Suprapubic skin (tissue), 4 donors: ENCODE measurements at regions not wholly inside any gene's neighbourhood (a gene's known extent, or its start where the extent isn't known, plus 50 kb on each side); places are given as distances from the start of the nearest gene placed in this dataset.
A peak's percentile ranks its signal among the peaks of the same experiment; 100 is the strongest.

ENCODE experiments used
- DNase-seq, 2 donors: peaks; one replicate each; pipeline ENCODE4 v3.0.0-alpha.2; 2019; ENCODE audit warnings: low spot score in 2 of 2
- H3K27ac ChIP-seq: fragments of 200-600 bp; sonication (generic); one replicate; pipeline ENCODE4 v1.5.1; 2019
- H3K27me3 ChIP-seq: fragments of 200-600 bp; sonication (generic); one replicate; pipeline ENCODE4 v1.5.1; 2019
- H3K36me3 ChIP-seq: fragments of 200-600 bp; sonication (generic); one replicate; pipeline ENCODE4 v1.5.1; 2019
- H3K4me1 ChIP-seq: fragments of 200-600 bp; sonication (generic); one replicate; pipeline ENCODE4 v1.5.1; 2019
- H3K4me3 ChIP-seq: fragments of 200-600 bp; sonication (generic); one replicate; pipeline ENCODE4 v1.5.1; 2019; ENCODE audit warnings: mild to moderate bottlenecking
- H3K9me3 ChIP-seq: fragments of 200-600 bp; sonication (generic); one replicate; pipeline ENCODE4 v1.5.1; 2019
- EP300 ChIP-seq: sonication (generic); formaldehyde crosslinking; IDR thresholded peaks from one replicate; pipeline ENCODE4 v1.6.1; 2017; ENCODE audit warnings: antibody characterized with exemption
- POLR2A ChIP-seq, 2 donors: fragments of 450-650 bp; IDR thresholded peaks; one replicate each; pipeline ENCODE4 v1.6.1; 2017; ENCODE audit warnings: antibody characterized with exemption in 2 of 2, mild to moderate bottlenecking in 2 of 2, moderate library complexity in 2 of 2
- POLR2AphosphoS5 ChIP-seq, 3 donors: sonication (generic); formaldehyde crosslinking; IDR thresholded peaks; one replicate each; pipeline ENCODE4 v1.6.1; 2017; ENCODE audit warnings: antibody characterized with exemption in 3 of 3
- WGBS: methylation state at CpG from one replicate; pipeline ENCODE4 v1.1.5; 2018; 5-methylcytosine and 5-hydroxymethylcytosine counted together
- TF ChIP-seq, protein P1 (sequence below), 2 donors: fragments of 200-600 bp in 1 of 2; fragments of 450-650 bp in 1 of 2; sonication (generic) in 1 of 2; IDR thresholded peaks; one replicate each; pipeline ENCODE4 v1.5.1; 2016 to 2019; ENCODE audit warnings: antibody characterized with exemption in 2 of 2, mild to moderate bottlenecking in 1 of 2, moderate library complexity in 1 of 2

DNA sequence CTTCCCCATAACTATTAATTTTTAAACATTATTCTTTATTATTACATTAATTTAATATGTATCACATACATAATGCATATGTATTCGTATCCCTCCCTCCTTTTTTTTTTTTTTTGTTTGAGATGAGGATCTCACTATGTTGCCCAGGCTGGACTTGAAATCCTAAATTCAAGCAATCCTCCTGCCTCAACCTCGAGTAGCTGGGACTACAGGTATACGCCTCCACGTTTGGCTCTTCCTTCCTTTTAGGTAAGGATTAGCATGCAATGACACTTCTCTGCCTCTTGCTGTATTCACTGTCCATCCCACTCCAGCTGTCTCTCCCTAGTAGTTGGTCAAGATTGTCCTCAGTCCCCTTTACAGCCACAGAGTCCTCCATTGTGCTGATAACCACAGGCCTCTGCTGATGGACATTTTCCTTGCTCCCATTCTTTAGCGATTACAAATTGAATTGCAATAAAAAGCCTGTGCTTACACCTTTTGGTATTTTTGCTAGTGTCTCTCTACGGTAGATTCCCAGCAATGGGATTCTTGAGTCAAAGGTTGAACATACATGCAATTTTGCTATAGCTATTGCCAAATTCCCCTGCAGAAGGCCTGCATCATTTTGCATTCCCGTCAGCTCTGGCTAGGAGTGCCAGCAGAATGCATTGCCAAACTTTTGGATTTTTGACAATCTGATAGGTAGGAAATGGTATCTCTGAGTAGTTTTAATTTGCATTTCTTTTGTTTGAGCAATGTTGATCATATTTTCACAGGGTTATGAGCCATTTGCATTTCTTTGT is 156.6 kb downstream of the SMAD6 start:
- Histone ChIP-seq H3K9me3 (no peaks in the 10 kb centered on the region), H3K36me3 (no peaks in the 10 kb centered on the region), H3K27me3 (peaks cover 5% of the 10 kb centered on the region), H3K4me1 (peaks cover 9% of the 10 kb centered on the region), H3K27ac (no peak overlapping the region), H3K4me3 (no peak overlapping the region)
- no peak for DNase-seq
- WGBS: 63% methylated on average over 7 of the region's 7 CpGs
- TF ChIP-seq POLR2AphosphoS5 (IDR thresholded peaks at IDR 0.05) (no peak), POLR2A (IDR thresholded peaks at IDR 0.05) (no peak), EP300 (no peak)
- TF ChIP-seq, protein P1, sequence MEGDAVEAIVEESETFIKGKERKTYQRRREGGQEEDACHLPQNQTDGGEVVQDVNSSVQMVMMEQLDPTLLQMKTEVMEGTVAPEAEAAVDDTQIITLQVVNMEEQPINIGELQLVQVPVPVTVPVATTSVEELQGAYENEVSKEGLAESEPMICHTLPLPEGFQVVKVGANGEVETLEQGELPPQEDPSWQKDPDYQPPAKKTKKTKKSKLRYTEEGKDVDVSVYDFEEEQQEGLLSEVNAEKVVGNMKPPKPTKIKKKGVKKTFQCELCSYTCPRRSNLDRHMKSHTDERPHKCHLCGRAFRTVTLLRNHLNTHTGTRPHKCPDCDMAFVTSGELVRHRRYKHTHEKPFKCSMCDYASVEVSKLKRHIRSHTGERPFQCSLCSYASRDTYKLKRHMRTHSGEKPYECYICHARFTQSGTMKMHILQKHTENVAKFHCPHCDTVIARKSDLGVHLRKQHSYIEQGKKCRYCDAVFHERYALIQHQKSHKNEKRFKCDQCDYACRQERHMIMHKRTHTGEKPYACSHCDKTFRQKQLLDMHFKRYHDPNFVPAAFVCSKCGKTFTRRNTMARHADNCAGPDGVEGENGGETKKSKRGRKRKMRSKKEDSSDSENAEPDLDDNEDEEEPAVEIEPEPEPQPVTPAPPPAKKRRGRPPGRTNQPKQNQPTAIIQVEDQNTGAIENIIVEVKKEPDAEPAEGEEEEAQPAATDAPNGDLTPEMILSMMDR (IDR thresholded peaks at IDR 0.05): no peak

DNA sequence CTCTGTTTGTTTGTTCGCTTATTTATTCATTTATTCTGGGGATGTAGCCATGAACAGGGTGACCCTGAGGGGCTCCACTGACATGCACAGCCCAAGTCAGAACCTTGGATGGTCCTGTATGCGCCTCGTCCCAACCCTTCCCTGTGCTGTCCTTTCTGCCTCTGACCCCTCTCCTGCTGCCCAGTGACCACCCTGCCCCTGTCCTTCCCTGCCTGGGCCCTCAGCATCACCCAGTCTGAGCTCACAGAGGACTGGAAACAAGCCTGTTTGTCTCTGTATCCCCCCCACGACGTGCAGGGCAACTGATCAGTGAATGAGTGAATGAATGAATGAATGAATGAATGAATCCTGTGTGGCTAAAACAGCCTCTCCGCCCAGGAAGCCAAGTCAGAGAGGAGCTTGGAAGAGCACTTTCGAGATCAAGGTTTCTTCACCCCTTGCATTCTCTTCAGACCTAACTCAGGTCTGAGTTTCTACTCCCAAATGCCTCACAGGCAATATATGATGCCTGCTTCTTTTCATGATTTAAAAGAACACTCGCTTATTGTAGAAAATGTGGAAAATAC is 157.7 kb downstream of the SMAD6 start:
- H3K27ac ChIP-seq: no peak overlapping the region
- H3K36me3 ChIP-seq: no peaks in the 10 kb centered on the region
- H3K9me3 ChIP-seq: no peaks in the 10 kb centered on the region
- peaks cover 9% of the 10 kb centered on the region for H3K4me1 ChIP-seq
- H3K27me3 ChIP-seq: no peaks in the 10 kb centered on the region
- H3K4me3 ChIP-seq: no peak overlapping the region
- DNase-seq: no peak
- WGBS: 88% methylated on average over 8 of the region's 8 CpGs
- TF ChIP-seq POLR2AphosphoS5 (IDR thresholded peaks at IDR 0.05): no peak
- TF ChIP-seq EP300: no peak
- TF ChIP-seq POLR2A (IDR thresholded peaks at IDR 0.05): no peak
- TF ChIP-seq, protein P1 (IDR thresholded peaks at IDR 0.05): no peak

DNA sequence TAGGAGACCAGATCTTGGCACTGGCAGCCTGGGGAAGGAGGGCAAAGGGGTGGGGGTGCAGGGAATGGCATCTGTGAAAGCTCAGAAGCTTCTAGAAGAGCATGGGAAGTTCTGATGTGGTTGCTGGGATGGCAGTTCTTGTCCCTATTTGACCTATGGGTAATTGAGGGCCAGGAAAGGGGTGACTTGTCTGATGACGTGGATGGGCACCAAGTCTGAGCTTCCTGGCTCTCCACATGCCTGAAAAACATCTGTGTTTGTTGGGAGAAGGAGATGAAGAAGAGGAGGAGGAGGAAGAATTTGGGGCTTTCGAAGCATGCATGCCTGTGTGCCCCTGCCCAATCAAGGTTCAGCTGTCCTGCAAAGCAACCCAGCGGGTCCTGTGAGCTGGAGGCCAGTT is 158.8 kb downstream of the SMAD6 start:
- no peak for DNase-seq
- WGBS: 75% methylated on average over 3 of the region's 3 CpGs
- Histone ChIP-seq H3K4me1 (peaks cover 9% of the 10 kb centered on the region), H3K4me3 (no peak overlapping the region), H3K36me3 (no peaks in the 10 kb centered on the region), H3K9me3 (no peaks in the 10 kb centered on the region), H3K27me3 (no peaks in the 10 kb centered on the region), H3K27ac (no peak overlapping the region)
- TF ChIP-seq EP300: no peak
- no peak for TF ChIP-seq POLR2A (IDR thresholded peaks at IDR 0.05)
- TF ChIP-seq, protein P1 (IDR thresholded peaks at IDR 0.05): no peak
- TF ChIP-seq POLR2AphosphoS5 (IDR thresholded peaks at IDR 0.05): no peak

DNA sequence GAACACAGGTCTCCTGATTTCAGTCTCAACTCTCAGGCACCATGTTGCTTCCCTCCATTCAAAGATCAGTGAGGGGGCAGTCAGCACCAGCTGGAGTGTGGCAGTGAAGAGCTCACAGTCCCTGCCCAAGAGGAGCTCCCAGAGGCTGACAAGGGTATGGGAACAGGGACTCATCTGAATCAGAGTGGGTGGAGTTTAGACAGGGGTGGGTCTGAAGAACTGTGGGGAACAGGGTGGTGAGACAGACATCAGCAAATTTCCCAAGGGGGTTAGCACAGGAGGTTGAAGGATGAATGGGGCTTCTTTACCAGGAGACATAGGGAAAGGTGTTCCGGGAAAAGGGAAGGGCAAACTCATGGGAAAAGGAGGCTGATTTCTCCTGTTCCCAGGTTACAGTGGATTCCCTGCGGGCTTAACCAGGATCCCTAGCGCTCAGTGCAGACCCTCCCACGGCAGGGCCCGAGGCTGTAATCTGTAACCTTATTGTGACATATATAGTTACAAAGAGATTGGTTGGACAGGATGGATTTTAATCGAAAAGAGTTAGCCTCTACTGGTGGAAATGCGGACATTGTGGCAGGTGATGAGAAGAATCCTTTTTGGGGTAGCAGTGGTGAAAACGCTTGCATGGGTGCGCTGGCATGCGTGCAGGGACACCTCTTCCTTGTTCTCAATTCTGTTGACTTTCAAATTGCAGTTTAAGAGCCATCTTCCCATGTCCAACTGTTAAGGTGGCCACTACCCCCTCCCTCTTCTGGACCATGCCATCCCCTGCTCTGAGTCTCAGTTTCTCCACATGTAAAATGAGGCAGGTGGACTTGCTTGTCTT is 160.3 kb downstream of the SMAD6 start:
- Histone ChIP-seq H3K9me3 (no peaks in the 10 kb centered on the region), H3K4me3 (no peak overlapping the region), H3K27me3 (no peaks in the 10 kb centered on the region), H3K36me3 (no peaks in the 10 kb centered on the region), H3K27ac (no peak overlapping the region), H3K4me1 (peaks cover 9% of the 10 kb centered on the region)
- 85% methylated on average over 10 of the region's 10 CpGs for WGBS
- DNase-seq: peak in 1 of 2 donors; percentile 47
- TF ChIP-seq POLR2A (IDR thresholded peaks at IDR 0.05) (no peak), POLR2AphosphoS5 (IDR thresholded peaks at IDR 0.05) (no peak), EP300 (no peak)
- TF ChIP-seq, protein P1 (IDR thresholded peaks at IDR 0.05): no peak

DNA sequence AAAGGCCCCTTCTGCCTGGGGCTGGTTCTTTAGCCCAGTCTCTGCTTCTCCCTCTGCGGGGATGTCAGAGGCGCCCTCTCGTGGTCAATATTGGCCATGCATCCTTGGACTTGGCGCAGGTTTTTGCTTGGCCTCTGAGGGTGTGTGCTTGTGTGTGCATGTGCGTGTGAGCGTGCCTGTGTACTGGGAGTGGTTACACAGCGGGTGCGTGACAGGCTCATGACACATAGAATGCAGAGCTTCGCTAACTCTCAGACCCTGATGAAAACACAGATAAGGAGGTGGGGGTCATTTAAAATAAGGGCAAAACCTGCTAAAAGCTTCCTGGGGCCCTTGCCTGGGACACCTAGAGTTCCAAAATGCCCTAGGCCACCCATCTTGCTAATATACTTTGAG is 160.9 kb downstream of the SMAD6 start:
- 0% methylated on average over 8 of the region's 9 CpGs for WGBS
- H3K4me1 ChIP-seq: peaks cover 9% of the 10 kb centered on the region
- no peak overlapping the region for H3K4me3 ChIP-seq
- TF ChIP-seq, protein P1 (IDR thresholded peaks at IDR 0.05): peak; percentile 81 to 94
- TF ChIP-seq POLR2A (IDR thresholded peaks at IDR 0.05) (no peak), POLR2AphosphoS5 (IDR thresholded peaks at IDR 0.05) (peak in 1 of 3 donors; percentile 46)
- H3K36me3 ChIP-seq: no peaks in the 10 kb centered on the region
- no peaks in the 10 kb centered on the region for H3K27me3 ChIP-seq
- H3K9me3 ChIP-seq: no peaks in the 10 kb centered on the region
- H3K27ac ChIP-seq: no peak overlapping the region
- peak; percentile 92 for DNase-seq
